Neural cell (in vitro differentiated cells): ENCODE measurements at regions not wholly inside any gene's neighbourhood (a gene's known extent, or its start where the extent isn't known, plus 50 kb on each side); places are given as distances from the start of the nearest gene placed in this dataset.

ENCODE experiments used
- H2AFZ ChIP-seq: fragments of 200-600, 300-800 bp; sonication (generic), shearing (Covaris generic); 2 replicates; pipeline ENCODE4 v1.6.0; 2014; ENCODE audit warnings: low read depth, mild to moderate bottlenecking, antibody characterized with exemption, low read length, moderate library complexity
- H3F3A ChIP-seq: fragments of 200-600 bp; shearing (Covaris generic); 2 replicates; pipeline ENCODE4 v1.6.1; 2016; ENCODE audit warnings: mild to moderate bottlenecking, moderate library complexity, mixed read lengths, antibody characterized with exemption, low read length; ENCODE audit not compliant: insufficient read depth, poor library complexity, severe bottlenecking
- H3K27ac ChIP-seq: fragments of 200-600, 300-800 bp; sonication (generic), shearing (Covaris generic); 2 replicates; pipeline ENCODE4 v1.5.1; 2014; ENCODE audit warnings: mild to moderate bottlenecking, low read length, moderate library complexity
- H3K27me3 ChIP-seq: fragments of 300-800, 200-600 bp; sonication (generic), shearing (Covaris generic); 2 replicates; pipeline ENCODE4 v1.6.0; 2014; ENCODE audit warnings: mild to moderate bottlenecking, low read depth, low read length, moderate library complexity; ENCODE audit not compliant: insufficient read depth
- H3K36me3 ChIP-seq: fragments of 300-800, 200-600 bp; sonication (generic), shearing (Covaris generic); 2 replicates; pipeline ENCODE4 v1.5.1; 2014; ENCODE audit warnings: mild to moderate bottlenecking, antibody characterized with exemption, low read length, moderate library complexity; ENCODE audit not compliant: insufficient read depth
- H3K4me2 ChIP-seq: fragments of 300-800, 200-600 bp; sonication (generic), shearing (Covaris generic); 2 replicates; pipeline ENCODE4 v1.6.0; 2014; ENCODE audit warnings: mild to moderate bottlenecking, low read length
- H3K4me3 ChIP-seq: fragments of 300-800, 200-600 bp; sonication (generic), shearing (Covaris generic); 2 replicates; pipeline ENCODE4 v1.5.1; 2014; ENCODE audit warnings: mild to moderate bottlenecking, low read length, moderate library complexity
- H3K79me2 ChIP-seq: fragments of 200-600 bp; shearing (Covaris generic); replicated peaks from 2 replicates; pipeline ENCODE4 v1.6.0; 2014; ENCODE audit warnings: mild to moderate bottlenecking, low read length, moderate library complexity; ENCODE audit not compliant: insufficient read depth
- H3K9ac ChIP-seq: fragments of 300-800, 200-600 bp; sonication (generic), shearing (Covaris generic); 2 replicates; pipeline ENCODE4 v1.6.1; 2016; ENCODE audit warnings: mild to moderate bottlenecking, low read length, mixed read lengths
- H3K9me2 ChIP-seq: fragments of 200-600 bp; shearing (Covaris generic); 2 replicates; pipeline ENCODE4 v1.6.1; 2016; ENCODE audit warnings: mild to moderate bottlenecking, low read length, mixed read lengths; ENCODE audit not compliant: insufficient read depth
- H3K9me3 ChIP-seq: fragments of 200-600, 300-800 bp; sonication (generic), shearing (Covaris generic); 2 replicates; pipeline ENCODE4 v1.6.1; 2016; ENCODE audit warnings: mild to moderate bottlenecking, mixed run types, low read length, moderate library complexity, mixed read lengths
- H4K20me1 ChIP-seq: fragments of 200-600 bp; shearing (Covaris generic); 2 replicates; pipeline ENCODE4 v1.6.1; 2016; ENCODE audit warnings: mild to moderate bottlenecking, mixed run types; ENCODE audit not compliant: insufficient read depth
- EP300 ChIP-seq: fragments of 450-650 bp; conservative IDR thresholded peaks from 2 replicates; pipeline ENCODE4 v1.6.1; 2014; ENCODE audit warnings: antibody characterized with exemption, mild to moderate bottlenecking, moderate library complexity; ENCODE audit not compliant: poor library complexity, severe bottlenecking
- EZH2 ChIP-seq: fragments of 200-600, 300-800 bp; shearing (Covaris generic), sonication (generic); IDR thresholded peaks from 2 replicates; pipeline ENCODE4 v1.6.1; 2014; ENCODE audit warnings: antibody characterized with exemption, low read length, borderline replicate concordance, mild to moderate bottlenecking; ENCODE audit not compliant: insufficient read depth, poor library complexity, severe bottlenecking
- MXI1 ChIP-seq: fragments of 450-650 bp; conservative IDR thresholded peaks from 2 replicates; pipeline ENCODE4 v1.6.1; 2014; ENCODE audit warnings: antibody characterized with exemption, mild to moderate bottlenecking; ENCODE audit not compliant: poor library complexity, severe bottlenecking
- POLR2AphosphoS5 ChIP-seq: IDR thresholded peaks from 2 replicates; pipeline ENCODE4 v1.6.1; 2012
- RAD21 ChIP-seq: fragments of 450-650 bp; conservative IDR thresholded peaks from 2 replicates; pipeline ENCODE4 v1.6.1; 2014; ENCODE audit warnings: antibody characterized with exemption, mild to moderate bottlenecking, moderate library complexity
- SMC3 ChIP-seq: fragments of 450-650 bp; conservative IDR thresholded peaks from 2 replicates; pipeline ENCODE4 v1.6.1; 2014; ENCODE audit warnings: antibody characterized with exemption, mild to moderate bottlenecking, moderate library complexity; ENCODE audit not compliant: poor library complexity
- TAF1 ChIP-seq: IDR thresholded peaks from 2 replicates; pipeline ENCODE4 v1.6.1; 2012; ENCODE audit warnings: low read depth
- TF ChIP-seq, protein P1 (sequence below): IDR thresholded peaks from 2 replicates; pipeline ENCODE4 v1.6.1; 2012; ENCODE audit warnings: borderline replicate concordance
- TF ChIP-seq, protein P2 (sequence below): fragments of 450-650 bp; IDR thresholded peaks from 2 replicates; pipeline ENCODE4 v1.5.1; 2014; ENCODE audit warnings: antibody characterized with exemption, mild to moderate bottlenecking, moderate library complexity; ENCODE audit not compliant: poor library complexity, severe bottlenecking

DNA sequence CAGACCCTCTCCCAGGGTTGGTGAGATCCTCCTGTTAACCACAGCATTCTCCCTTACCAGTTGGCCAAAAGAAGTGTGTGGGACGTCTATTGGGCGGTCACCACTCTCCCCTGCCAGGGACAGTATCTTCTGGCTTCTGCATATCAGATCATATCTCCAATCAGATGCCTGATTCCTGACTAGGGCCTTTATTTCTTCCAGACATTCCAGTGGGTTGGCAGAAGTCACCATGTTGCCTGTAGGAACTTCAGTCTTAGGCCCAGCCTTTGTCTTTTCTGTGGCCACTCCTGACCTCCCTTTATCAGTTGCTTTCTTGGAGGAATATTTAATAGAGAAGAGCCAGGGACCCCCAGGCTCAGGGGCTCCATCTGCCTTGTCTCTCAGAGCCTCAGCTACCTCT is 130.4 kb upstream of the F3 start:
- no peak overlapping the region for H3K4me2 ChIP-seq
- H3K27me3 ChIP-seq: no peaks in the 10 kb centered on the region
- H3K79me2 ChIP-seq: no peaks in the 10 kb centered on the region
- no peaks in the 10 kb centered on the region for H3K9me2 ChIP-seq
- H2AFZ ChIP-seq: no peak overlapping the region
- H3K27ac ChIP-seq: no peak overlapping the region
- no peaks in the 10 kb centered on the region for H3F3A ChIP-seq
- no peak overlapping the region for H3K9ac ChIP-seq
- H3K36me3 ChIP-seq: no peaks in the 10 kb centered on the region
- H3K9me3 ChIP-seq: no peaks in the 10 kb centered on the region
- H3K4me3 ChIP-seq: no peak overlapping the region
- no peaks in the 10 kb centered on the region for H4K20me1 ChIP-seq
- TF ChIP-seq, protein P1, sequence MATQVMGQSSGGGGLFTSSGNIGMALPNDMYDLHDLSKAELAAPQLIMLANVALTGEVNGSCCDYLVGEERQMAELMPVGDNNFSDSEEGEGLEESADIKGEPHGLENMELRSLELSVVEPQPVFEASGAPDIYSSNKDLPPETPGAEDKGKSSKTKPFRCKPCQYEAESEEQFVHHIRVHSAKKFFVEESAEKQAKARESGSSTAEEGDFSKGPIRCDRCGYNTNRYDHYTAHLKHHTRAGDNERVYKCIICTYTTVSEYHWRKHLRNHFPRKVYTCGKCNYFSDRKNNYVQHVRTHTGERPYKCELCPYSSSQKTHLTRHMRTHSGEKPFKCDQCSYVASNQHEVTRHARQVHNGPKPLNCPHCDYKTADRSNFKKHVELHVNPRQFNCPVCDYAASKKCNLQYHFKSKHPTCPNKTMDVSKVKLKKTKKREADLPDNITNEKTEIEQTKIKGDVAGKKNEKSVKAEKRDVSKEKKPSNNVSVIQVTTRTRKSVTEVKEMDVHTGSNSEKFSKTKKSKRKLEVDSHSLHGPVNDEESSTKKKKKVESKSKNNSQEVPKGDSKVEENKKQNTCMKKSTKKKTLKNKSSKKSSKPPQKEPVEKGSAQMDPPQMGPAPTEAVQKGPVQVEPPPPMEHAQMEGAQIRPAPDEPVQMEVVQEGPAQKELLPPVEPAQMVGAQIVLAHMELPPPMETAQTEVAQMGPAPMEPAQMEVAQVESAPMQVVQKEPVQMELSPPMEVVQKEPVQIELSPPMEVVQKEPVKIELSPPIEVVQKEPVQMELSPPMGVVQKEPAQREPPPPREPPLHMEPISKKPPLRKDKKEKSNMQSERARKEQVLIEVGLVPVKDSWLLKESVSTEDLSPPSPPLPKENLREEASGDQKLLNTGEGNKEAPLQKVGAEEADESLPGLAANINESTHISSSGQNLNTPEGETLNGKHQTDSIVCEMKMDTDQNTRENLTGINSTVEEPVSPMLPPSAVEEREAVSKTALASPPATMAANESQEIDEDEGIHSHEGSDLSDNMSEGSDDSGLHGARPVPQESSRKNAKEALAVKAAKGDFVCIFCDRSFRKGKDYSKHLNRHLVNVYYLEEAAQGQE: no peak
- TF ChIP-seq EZH2: no peak
- no peak for TF ChIP-seq EP300
- TF ChIP-seq MXI1: no peak
- TF ChIP-seq RAD21: no peak
- TF ChIP-seq SMC3: no peak

DNA sequence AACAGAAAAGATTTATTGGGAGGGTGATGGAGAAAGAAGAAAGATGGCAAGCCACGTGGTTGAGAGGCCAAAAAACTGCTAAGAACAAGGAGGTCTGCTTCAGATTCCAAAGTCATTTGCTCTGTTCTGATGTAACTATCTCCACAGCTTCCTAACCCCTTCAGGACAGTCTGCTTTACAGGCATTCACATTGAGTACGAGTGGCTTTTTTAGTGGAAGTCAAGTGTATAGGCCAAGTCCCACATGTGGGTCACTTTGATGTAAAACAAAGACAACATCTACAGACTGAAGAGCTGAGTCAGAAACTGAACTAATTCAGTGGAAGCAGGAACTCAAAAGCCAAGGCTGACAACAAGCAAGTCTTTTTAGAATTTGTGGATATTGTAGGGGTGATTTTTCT is 128.7 kb upstream of the F3 start:
- Histone ChIP-seq H3K9me3 (no peaks in the 10 kb centered on the region), H4K20me1 (no peaks in the 10 kb centered on the region), H3F3A (no peaks in the 10 kb centered on the region), H3K27me3 (no peaks in the 10 kb centered on the region), H3K4me2 (no peak overlapping the region), H3K9ac (no peak overlapping the region), H3K27ac (no peak overlapping the region), H3K36me3 (no peaks in the 10 kb centered on the region), H3K4me3 (no peak overlapping the region), H3K9me2 (no peaks in the 10 kb centered on the region), H3K79me2 (no peaks in the 10 kb centered on the region), H2AFZ (no peak overlapping the region)
- TF ChIP-seq, protein P1: no peak
- TF ChIP-seq EP300 (no peak), POLR2AphosphoS5 (no peak), EZH2 (no peak), SMC3 (no peak), RAD21 (no peak), TAF1 (no peak), MXI1 (no peak)
- TF ChIP-seq, protein P2, sequence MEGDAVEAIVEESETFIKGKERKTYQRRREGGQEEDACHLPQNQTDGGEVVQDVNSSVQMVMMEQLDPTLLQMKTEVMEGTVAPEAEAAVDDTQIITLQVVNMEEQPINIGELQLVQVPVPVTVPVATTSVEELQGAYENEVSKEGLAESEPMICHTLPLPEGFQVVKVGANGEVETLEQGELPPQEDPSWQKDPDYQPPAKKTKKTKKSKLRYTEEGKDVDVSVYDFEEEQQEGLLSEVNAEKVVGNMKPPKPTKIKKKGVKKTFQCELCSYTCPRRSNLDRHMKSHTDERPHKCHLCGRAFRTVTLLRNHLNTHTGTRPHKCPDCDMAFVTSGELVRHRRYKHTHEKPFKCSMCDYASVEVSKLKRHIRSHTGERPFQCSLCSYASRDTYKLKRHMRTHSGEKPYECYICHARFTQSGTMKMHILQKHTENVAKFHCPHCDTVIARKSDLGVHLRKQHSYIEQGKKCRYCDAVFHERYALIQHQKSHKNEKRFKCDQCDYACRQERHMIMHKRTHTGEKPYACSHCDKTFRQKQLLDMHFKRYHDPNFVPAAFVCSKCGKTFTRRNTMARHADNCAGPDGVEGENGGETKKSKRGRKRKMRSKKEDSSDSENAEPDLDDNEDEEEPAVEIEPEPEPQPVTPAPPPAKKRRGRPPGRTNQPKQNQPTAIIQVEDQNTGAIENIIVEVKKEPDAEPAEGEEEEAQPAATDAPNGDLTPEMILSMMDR: no peak
